COLO829 (cell line): ENCODE measurements at regions not wholly inside any gene's neighbourhood (a gene's known extent, or its start where the extent isn't known, plus 50 kb on each side); places are given as distances from the start of the nearest gene placed in this dataset.
"Not testable (repeated sequence)": the region's sequence is repeated elsewhere in the genome, so short reads cannot be mapped to it uniquely, and the experiment has no call there.

Experiments
- DNase-seq: peaks from one replicate; pipeline ENCODE4 v3.0.0; 2012; ENCODE audit warnings: low spot score

- DNase-seq, result no peak
Observed at GRCh38 chr2:167355821-167356220, 467.5 kb downstream of the XIRP2 start.

GRCh38 chr2:167353605-167354280 lies 465.5 kb downstream of the XIRP2 start:
- DNase-seq, result no peak

DNA sequence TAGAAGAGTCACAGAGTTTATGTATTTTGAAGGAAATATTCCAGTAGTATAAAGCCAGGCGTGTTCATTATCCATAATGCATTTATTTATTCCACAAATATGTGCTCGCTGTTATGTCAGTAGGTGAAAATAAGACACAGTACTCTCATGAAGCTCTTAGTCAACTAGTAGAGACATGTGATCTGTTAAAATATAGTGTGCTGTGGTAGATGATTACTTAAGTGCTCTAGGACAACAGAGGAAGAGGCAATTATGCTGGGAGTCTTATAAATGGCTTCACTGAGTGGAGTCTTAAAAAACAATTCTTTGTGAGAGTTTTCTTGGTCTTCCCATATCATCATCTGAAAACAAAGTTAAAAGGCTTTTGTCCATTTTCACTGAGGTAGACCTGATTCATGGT lies 457.3 kb downstream of the XIRP2 start:
- no peak for DNase-seq

- DNase-seq, result no peak
Observed at GRCh38 chr2:167342769-167343168, 454.5 kb downstream of the XIRP2 start.

GRCh38 chr2:167340322-167340721 lies 452.0 kb downstream of the XIRP2 start:
- no peak for DNase-seq

GRCh38 chr2:167336213-167336612 lies 447.9 kb downstream of the XIRP2 start:
- no peak for DNase-seq

DNA sequence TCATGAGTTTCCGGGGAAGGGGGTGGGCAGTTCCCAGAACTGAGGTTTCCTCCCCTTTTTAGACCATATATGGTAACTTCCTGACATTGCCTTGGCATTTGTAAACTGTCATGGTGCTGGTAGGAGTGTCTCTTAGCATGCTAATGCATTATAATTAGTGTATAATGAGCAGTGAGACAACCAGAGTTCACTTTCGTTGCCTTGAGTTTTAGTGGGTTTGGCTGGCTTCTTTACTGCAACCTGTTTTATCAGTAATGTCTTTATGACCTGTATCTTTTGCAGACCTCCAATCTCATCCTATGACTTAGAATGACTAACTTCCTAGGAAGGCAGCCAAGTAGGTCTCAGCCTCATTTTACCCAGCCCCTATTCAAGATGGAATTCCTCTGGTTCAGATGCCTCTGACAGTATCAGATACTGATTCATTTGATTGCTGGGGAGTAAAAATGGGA lies 447.3 kb downstream of the XIRP2 start:
- no peak for DNase-seq

- DNase-seq, result no peak
Observed at GRCh38 chr2:167334146-167334742, 446.0 kb downstream of the XIRP2 start.

GRCh38 chr2:167333245-167333644 lies 445.0 kb downstream of the XIRP2 start:
- DNase-seq, result no peak

GRCh38 chr2:167332358-167332757 lies 444.1 kb downstream of the XIRP2 start:
- DNase-seq, result no peak

DNA sequence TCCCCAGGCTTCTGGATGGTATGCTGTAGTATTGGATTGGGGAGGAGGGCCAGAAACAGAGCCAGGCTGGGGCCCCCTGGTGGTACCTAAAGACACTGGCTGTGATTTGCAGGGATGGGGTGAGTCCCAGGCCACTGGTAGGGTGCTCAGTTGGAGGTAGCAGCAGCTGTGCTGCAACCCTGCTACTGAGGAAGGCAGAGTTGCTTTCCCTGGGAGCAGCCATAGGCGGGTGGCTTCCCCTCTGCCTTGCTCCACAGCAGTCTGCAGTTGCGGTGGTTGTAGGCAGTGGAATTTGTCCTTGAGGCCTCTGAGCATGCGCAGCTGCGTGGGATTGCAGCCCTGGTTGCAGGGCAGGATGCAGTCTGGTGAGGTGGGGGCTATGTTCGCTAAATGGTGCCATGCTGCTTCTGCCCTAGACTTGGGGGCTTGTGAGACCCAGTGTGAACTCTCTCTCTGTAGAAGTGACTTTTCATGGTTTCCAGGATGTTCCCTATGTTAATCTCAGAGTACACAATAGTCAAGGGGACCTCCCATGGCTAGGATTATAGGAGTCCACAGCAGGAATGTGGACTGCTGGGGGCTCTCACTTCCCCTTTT lies 443.5 kb downstream of the XIRP2 start:
- DNase-seq, result no peak

DNA sequence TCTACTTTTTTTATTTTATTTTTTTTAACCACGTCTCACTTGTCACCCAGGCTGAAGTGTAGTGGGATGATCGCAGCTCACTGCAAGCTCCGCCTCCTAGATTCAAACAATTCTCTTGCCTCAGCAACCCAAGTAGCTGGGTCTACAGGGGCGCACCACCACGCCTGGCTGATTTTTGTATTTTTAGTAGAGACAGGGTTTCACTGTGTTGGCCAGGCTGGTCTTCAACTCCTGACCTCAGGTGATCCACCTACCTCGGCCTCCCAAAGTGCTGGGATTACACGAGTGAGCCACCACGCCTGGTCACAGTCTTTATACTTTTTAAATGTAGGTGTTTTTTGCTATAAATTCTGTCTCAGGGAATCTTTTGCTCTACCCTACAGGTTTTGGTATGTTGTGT lies 440.5 kb downstream of the XIRP2 start:
- DNase-seq, result not testable (repeated sequence)

DNA sequence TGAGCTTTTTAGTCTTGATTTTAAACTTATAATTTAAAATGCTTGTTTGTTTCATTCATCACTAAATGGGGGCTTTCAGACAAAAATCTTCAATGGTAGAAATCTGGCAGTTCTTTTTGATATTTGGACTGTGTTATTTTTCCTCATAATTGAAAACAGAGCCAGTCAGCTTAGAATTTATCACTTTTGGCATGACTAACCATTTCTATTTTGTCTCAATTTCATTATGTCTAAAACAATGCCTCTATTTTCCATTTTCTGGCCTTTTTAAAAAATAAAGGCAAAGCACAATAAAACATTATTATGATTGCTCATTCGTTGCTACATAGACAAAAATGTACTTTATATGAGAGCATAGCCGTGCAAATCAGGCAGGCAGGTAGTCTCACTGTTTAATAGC lies 434.5 kb downstream of the XIRP2 start:
- no peak for DNase-seq

- DNase-seq, result no peak
Observed at GRCh38 chr2:167318581-167318980, 430.3 kb downstream of the XIRP2 start.

GRCh38 chr2:167310442-167310841 lies 422.2 kb downstream of the XIRP2 start:
- no peak for DNase-seq
